ENCODE measurements at regions not wholly inside any gene's neighbourhood (a gene's known extent, or its start where the extent isn't known, plus 50 kb on each side); places are given as distances from the start of the nearest gene placed in this dataset.

GRCh38 chr1:238475712-238476111 lies 585.0 kb upstream of the ZP4 start:
- TF ChIP-seq CTCF (IDR thresholded peaks at IDR 0.05) (no peak), POLR2A (IDR thresholded peaks at IDR 0.05) (no peak)
